Astrocyte (in vitro differentiated cells and primary cell): ENCODE measurements at regions not wholly inside any gene's neighbourhood (a gene's known extent, or its start where the extent isn't known, plus 50 kb on each side); places are given as distances from the start of the nearest gene placed in this dataset.

ENCODE experiments used
- EZH2 ChIP-seq: IDR thresholded peaks from 2 replicates; pipeline ENCODE4 v1.6.1; 2012; ENCODE audit warnings: mild to moderate bottlenecking, low read length, inconsistent platforms; ENCODE audit not compliant: insufficient read depth
- TF ChIP-seq, protein P1 (sequence below): IDR thresholded peaks from 2 replicates; pipeline ENCODE4 v1.5.1; 2011; ENCODE audit warnings: low read depth, mild to moderate bottlenecking, inconsistent platforms, low read length, moderate library complexity; ENCODE audit not compliant: insufficient read depth

DNA sequence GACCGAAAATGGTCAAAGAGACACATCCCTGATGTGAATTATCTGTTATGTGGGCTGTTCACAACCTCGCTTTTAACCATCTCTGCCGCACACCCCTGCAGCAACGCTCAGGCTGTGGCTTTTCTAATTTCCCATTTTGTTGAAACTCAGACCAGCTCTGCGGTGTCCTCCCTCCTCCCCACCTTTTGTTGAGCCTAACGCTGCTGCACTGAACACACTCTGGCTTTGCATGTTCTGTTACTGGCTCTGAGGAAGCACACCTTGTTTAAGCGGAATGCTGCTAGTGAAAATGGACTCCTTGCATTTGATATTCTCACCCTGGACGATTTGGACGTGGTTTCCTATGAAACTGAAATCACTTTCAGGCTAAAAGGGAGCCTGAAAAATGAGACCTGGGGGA, 198.5 kb upstream of the MTNR1B start:
- TF ChIP-seq, protein P1, sequence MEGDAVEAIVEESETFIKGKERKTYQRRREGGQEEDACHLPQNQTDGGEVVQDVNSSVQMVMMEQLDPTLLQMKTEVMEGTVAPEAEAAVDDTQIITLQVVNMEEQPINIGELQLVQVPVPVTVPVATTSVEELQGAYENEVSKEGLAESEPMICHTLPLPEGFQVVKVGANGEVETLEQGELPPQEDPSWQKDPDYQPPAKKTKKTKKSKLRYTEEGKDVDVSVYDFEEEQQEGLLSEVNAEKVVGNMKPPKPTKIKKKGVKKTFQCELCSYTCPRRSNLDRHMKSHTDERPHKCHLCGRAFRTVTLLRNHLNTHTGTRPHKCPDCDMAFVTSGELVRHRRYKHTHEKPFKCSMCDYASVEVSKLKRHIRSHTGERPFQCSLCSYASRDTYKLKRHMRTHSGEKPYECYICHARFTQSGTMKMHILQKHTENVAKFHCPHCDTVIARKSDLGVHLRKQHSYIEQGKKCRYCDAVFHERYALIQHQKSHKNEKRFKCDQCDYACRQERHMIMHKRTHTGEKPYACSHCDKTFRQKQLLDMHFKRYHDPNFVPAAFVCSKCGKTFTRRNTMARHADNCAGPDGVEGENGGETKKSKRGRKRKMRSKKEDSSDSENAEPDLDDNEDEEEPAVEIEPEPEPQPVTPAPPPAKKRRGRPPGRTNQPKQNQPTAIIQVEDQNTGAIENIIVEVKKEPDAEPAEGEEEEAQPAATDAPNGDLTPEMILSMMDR, result no peak
- no peak for TF ChIP-seq EZH2
